CD4-positive, alpha-beta T cell treated with Interleukin-15 for 1 hour (primary cell): ENCODE measurements at regions not wholly inside any gene's neighbourhood (a gene's known extent, or its start where the extent isn't known, plus 50 kb on each side); places are given as distances from the start of the nearest gene placed in this dataset.

Experiments used
- DNase-seq: peaks from one replicate; pipeline ENCODE4 v3.0.0-alpha.2; 2020

DNA sequence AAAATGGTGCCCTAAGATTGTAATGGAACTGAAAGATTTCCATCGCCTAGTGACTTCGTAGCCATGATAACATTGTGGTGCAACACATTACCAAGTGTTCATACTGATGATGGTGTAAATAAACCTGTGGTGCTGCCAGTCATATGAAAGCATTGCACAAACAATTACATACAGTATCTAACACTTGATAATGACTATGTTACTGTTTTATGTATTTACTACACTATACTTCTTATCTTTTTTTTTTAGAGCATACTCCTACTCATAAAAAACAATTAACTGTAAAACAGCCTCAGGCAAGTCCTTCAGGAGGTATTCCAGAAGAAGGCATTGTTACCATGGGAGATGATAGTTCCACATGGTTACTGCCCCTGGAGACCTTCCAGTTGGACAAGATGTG, 152.7 kb upstream of the EDNRA start:
- DNase-seq: no peak

GRCh38 chr4:147328756-147329446, 152.0 kb upstream of the EDNRA start:
- DNase-seq: no peak

- DNase-seq: no peak
These were observed 148.8 kb upstream of the EDNRA start for GRCh38 chr4:147332091-147332490.

DNA sequence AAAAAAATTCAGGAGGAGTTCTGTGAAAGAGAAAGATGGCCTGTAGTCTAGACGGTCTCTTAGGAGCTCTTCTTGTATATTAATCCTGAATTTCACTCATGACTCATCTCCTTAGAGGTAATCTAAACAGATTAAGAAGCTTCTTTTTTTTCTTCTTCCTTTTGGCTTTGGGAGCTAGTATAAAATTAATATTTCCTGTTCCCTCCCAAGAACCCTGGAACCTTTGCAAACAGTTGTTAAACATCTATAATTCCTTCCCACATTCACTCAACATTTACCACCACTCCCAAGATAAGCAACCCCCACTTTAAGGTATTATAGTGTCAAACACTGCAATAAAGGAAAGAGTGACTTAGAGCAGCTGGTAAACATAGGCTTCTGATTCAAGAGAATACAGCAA, 146.4 kb upstream of the EDNRA start:
- DNase-seq: no peak

- DNase-seq: no peak
These were observed 145.7 kb upstream of the EDNRA start for GRCh38 chr4:147335183-147335582.

DNA sequence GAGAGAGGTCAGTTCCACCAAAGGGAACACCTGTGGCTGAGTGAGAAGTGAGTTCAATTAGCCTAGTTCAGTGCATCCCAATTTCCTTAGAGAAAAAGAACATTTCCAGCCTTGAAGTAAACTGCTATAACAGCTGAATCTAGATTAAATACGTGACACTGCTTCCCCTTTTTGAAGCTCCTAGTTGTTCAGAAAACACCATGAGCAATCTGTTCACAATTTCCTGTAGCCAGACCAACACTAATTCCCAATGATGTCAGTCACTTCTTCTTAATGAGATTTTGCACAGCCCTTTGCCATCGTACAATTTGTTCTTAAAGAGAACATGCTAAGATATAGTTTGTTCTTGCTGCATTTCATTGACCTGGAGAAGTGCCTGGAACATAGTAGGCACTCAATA, 144.6 kb upstream of the EDNRA start:
- no peak for DNase-seq

DNA sequence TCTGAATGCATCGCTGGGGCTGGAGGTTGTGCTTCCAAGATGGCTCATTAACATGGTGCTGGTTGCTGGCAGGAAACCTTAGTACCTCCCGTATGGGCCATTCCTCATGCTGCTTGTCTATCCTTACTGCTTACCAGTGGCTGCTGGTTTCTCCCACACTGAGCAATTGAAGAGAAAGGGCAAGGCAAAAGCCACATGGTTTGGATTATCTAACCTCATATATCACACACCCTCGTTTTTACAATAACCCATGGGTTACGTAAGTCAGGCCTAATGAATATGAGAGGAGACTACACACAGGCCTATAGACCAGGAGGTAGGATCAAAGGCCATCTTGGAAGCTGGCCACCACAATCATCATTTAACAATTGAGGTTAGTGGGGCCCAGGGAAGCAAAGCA, 141.8 kb upstream of the EDNRA start:
- no peak for DNase-seq

DNA sequence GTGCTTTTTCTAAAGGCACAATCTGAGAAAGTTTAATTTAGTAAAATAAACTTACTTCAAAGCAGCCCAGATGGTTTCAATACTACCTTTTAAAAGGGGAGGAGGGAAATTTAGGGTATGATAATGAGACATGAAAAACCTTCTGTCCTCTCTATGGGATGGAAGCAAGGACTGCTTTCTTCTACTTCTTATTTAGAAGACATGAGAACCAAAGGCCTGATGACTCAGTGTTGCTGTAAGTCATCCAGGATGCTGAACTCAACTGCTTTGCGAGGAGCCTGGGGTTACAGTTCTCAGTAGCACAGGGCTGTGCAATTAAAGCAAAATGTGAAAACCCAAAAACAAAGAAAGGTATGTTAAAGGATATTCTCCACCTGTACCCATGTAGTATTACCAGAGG, 140.8 kb upstream of the EDNRA start:
- no peak for DNase-seq

GRCh38 chr4:147340591-147341120, 140.2 kb upstream of the EDNRA start:
- no peak for DNase-seq

DNA sequence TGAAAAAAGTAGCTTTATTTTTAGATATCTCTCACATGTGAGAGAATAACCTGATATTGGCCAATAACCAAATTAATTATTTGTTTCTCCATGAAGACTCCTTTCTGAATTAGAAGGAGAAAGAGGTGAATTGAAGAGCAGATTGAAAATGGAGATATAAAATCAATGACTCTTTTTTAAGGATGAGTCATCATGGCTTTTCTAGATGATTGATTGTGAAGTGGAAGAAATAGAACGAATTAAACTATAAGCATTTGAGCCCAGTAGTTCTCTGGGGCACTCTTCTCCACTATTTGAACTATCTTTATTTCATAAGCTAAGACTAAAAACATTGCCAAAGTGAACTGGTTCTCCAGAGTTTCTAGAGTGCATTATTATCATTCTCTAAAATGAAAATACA, 137.2 kb upstream of the EDNRA start:
- DNase-seq: no peak

DNA sequence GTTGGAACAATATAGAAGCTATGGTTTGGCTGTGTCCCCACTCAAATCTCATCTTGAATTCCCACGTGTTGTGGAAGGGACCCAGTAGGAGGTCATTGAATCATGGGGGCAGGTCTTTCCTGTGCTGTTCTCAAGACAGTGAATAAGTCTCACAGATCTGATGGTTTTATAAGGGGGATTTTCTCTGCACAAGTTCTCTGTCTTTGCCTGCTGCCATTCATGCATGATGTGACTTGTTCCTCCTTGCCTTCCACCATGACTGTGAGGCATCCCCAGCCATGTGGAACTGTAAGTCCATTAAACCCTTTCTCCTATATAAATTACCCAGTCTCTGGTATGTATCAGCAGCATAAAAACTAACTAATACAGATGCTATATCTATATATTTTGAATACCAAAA, 135.2 kb upstream of the EDNRA start:
- DNase-seq: no peak

DNA sequence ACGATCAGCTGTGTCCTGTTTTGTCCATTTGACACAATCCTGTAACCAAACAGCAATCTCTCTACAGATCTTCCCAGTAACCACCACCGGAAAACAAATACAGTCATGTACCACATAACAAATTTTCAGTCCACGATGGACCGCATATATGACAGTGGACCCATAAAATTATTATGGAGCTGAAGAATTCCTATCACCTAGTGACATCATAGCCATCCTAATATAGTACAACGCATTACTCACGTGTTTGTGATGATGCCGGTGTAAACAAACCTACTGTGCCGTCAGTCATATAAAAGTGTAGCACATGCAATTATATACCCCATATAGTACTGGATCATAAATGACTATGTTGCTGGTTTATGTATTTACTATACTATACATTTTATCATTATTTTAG, 133.7 kb upstream of the EDNRA start:
- DNase-seq: no peak

DNA sequence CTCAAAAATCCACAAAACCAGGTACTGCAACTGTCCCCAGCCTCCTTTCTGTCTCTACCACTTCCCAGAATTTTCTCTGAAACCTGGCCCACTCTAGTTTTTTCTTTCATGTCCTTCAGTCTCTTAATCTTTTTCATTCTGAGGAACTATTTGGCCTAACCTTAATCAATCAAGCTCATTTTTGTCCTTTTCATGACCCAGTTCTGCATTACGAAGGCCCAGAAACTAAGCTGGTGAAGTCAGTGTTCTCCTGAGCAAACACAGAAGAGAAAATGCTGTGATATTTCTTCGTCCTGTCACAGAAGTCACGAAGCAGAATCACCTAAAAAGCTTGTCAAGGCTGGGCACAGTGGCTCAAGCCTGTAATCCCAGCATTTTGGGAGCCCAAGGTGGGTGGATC, 131.7 kb upstream of the EDNRA start:
- no peak for DNase-seq

GRCh38 chr4:147351083-147351787, 129.7 kb upstream of the EDNRA start:
- DNase-seq: no peak

GRCh38 chr4:147354237-147354636, 126.7 kb upstream of the EDNRA start:
- no peak for DNase-seq

- DNase-seq: no peak
These were observed 125.8 kb upstream of the EDNRA start for GRCh38 chr4:147355032-147355656.

- no peak for DNase-seq
These were observed 125.0 kb upstream of the EDNRA start for GRCh38 chr4:147355847-147356246.

- no peak for DNase-seq
These were observed 120.6 kb upstream of the EDNRA start for GRCh38 chr4:147360301-147360700.

GRCh38 chr4:147361726-147362125, 119.2 kb upstream of the EDNRA start:
- no peak for DNase-seq

GRCh38 chr4:147362938-147363337, 118.0 kb upstream of the EDNRA start:
- DNase-seq: no peak

DNA sequence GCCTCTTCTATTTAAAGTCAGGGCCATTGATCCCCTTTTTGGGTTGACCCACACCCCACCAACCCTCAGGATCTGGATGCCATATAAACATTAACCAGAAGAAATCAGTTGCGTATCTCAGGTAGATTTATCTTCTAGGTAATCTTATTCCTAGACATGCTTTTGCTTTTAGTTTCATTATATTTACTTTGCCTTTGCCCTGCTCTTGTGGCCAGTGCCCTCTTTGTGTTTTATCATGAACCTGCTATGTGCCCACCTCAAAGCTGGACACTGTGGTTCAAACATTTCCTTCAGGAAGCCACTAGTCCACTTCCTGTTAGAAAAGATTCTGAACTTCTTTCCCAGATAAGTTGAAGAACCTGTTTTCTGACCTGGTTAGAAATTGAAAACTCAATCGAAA, 117.4 kb upstream of the EDNRA start:
- DNase-seq: no peak

DNA sequence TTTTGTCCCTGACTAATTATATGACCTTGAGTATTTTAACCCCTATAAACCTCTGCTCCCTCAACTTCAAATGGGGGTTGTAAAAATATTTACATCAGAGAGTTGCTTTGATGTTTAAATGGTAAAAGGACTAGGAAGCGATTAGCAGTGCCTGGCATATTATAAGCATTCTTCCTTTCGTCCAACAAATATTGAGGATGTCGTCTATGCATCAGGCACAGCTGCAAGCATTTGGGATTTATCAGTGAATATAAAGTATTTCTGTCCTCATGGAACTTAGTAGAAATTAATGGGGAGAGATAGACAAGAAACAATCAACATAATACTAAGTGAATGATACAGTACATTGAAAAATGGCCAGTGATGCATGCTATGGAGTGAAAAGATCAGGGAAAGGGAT, 115.5 kb upstream of the EDNRA start:
- DNase-seq: no peak

GRCh38 chr4:147366164-147366563, 114.7 kb upstream of the EDNRA start:
- DNase-seq: no peak

GRCh38 chr4:147367891-147368290, 113.0 kb upstream of the EDNRA start:
- DNase-seq: no peak
